Right lung (tissue), 2 donors: ENCODE measurements at regions not wholly inside any gene's neighbourhood (a gene's known extent, or its start where the extent isn't known, plus 50 kb on each side); places are given as distances from the start of the nearest gene placed in this dataset.
"Not testable (repeated sequence)": the region's sequence is repeated elsewhere in the genome, so short reads cannot be mapped to it uniquely, and the experiment has no call there.

Experiments
- DNase-seq, 2 donors: peaks; one replicate each; pipeline ENCODE4 v3.0.0-alpha.2; 2013

GRCh38 chr6:15841937-15842726 lies 179.3 kb upstream of the DTNBP1 start:
- DNase-seq = no peak

- no peak for DNase-seq
These were observed 177.2 kb upstream of the DTNBP1 start for GRCh38 chr6:15839969-15840541.

GRCh38 chr6:15837205-15837604 lies 174.4 kb upstream of the DTNBP1 start:
- DNase-seq = no peak

GRCh38 chr6:15832841-15833240 lies 170.0 kb upstream of the DTNBP1 start:
- no peak for DNase-seq

- no peak for DNase-seq
These were observed 166.3 kb upstream of the DTNBP1 start for GRCh38 chr6:15829156-15829555.

- no peak for DNase-seq
These were observed 164.8 kb upstream of the DTNBP1 start for GRCh38 chr6:15827496-15828255.

GRCh38 chr6:15826814-15827318 lies 164.0 kb upstream of the DTNBP1 start:
- no peak for DNase-seq

- no peak for DNase-seq
These were observed 162.6 kb upstream of the DTNBP1 start for GRCh38 chr6:15825332-15825930.

- no peak for DNase-seq
These were observed 162.0 kb upstream of the DTNBP1 start for GRCh38 chr6:15824811-15825210.

- no peak for DNase-seq
These were observed 161.1 kb upstream of the DTNBP1 start for GRCh38 chr6:15823838-15824414.

GRCh38 chr6:15822835-15823234 lies 160.0 kb upstream of the DTNBP1 start:
- DNase-seq = no peak

GRCh38 chr6:15819841-15820240 lies 157.0 kb upstream of the DTNBP1 start:
- no peak for DNase-seq

GRCh38 chr6:15819226-15819625 lies 156.4 kb upstream of the DTNBP1 start:
- DNase-seq = no peak

- no peak for DNase-seq
These were observed 155.7 kb upstream of the DTNBP1 start for GRCh38 chr6:15818491-15818890.

- no peak for DNase-seq
These were observed 155.2 kb upstream of the DTNBP1 start for GRCh38 chr6:15818044-15818443.

- no peak for DNase-seq
These were observed 154.3 kb upstream of the DTNBP1 start for GRCh38 chr6:15817100-15817499.

GRCh38 chr6:15816661-15817060 lies 153.8 kb upstream of the DTNBP1 start:
- no peak for DNase-seq

GRCh38 chr6:15813698-15814097 lies 150.9 kb upstream of the DTNBP1 start:
- not testable (repeated sequence) for DNase-seq

- no peak for DNase-seq
These were observed 148.3 kb upstream of the DTNBP1 start for GRCh38 chr6:15811107-15811506.

GRCh38 chr6:15810618-15811017 lies 147.8 kb upstream of the DTNBP1 start:
- DNase-seq = no peak

GRCh38 chr6:15809367-15809766 lies 146.5 kb upstream of the DTNBP1 start:
- DNase-seq = no peak
